BE2C (cell line): ENCODE measurements at regions not wholly inside any gene's neighbourhood (a gene's known extent, or its start where the extent isn't known, plus 50 kb on each side); places are given as distances from the start of the nearest gene placed in this dataset.
A peak's percentile ranks its signal among the peaks of the same experiment; 100 is the strongest.

Source experiments
- DNase-seq: peaks from one replicate; pipeline ENCODE4 v3.0.0-alpha.2; 2020
- H3K27me3 ChIP-seq: fragments of 250-450 bp; sonication (Bioruptor Pico); 2 replicates; pipeline ENCODE4 v1.5.1; 2020; ENCODE audit warnings: mild to moderate bottlenecking
- H3K36me3 ChIP-seq: fragments of 250-450 bp; sonication (Bioruptor Pico); 2 replicates; pipeline ENCODE4 v1.5.1; 2020; ENCODE audit warnings: mild to moderate bottlenecking
- H3K4me1 ChIP-seq: fragments of 250-450 bp; sonication (Bioruptor Pico); 2 replicates; pipeline ENCODE4 v1.5.1; 2020
- H3K4me3 ChIP-seq: 2 replicates; pipeline ENCODE4 v1.5.1; 2011; ENCODE audit warnings: low read depth, low read length
- H3K9me3 ChIP-seq: fragments of 250-450 bp; sonication (Bioruptor Pico); 2 replicates; pipeline ENCODE4 v1.5.1; 2020
- TF ChIP-seq, protein P1 (sequence below): IDR thresholded peaks from 2 replicates; pipeline ENCODE4 v1.5.1; 2012; ENCODE audit warnings: mild to moderate bottlenecking, low read depth, low read length

DNA sequence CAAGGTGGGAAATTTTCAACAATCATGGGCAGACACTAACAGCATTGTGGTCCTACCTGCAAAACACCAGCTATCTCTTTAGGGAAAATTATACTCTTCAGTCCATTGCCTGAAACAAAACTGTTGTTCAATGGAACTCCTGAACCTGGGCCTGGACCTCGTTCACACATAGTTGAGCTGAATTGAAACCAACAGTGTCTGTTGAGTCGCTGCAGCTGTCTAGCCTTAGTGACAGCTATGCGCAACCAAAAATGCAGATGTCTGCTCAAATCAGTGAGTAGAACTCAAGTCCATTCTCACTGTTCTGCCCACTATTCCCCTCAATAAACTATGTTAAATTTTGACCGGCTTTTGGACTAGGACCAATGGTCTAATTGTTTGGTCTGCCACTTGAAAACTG lies 286.2 kb downstream of the TFAP2A start:
- Histone ChIP-seq H3K27me3 (no peaks in the 10 kb centered on the region), H3K36me3 (no peaks in the 10 kb centered on the region), H3K4me3 (no peak overlapping the region), H3K9me3 (no peaks in the 10 kb centered on the region), H3K4me1 (no peaks in the 10 kb centered on the region)
- DNase-seq, result no peak
- TF ChIP-seq, protein P1, sequence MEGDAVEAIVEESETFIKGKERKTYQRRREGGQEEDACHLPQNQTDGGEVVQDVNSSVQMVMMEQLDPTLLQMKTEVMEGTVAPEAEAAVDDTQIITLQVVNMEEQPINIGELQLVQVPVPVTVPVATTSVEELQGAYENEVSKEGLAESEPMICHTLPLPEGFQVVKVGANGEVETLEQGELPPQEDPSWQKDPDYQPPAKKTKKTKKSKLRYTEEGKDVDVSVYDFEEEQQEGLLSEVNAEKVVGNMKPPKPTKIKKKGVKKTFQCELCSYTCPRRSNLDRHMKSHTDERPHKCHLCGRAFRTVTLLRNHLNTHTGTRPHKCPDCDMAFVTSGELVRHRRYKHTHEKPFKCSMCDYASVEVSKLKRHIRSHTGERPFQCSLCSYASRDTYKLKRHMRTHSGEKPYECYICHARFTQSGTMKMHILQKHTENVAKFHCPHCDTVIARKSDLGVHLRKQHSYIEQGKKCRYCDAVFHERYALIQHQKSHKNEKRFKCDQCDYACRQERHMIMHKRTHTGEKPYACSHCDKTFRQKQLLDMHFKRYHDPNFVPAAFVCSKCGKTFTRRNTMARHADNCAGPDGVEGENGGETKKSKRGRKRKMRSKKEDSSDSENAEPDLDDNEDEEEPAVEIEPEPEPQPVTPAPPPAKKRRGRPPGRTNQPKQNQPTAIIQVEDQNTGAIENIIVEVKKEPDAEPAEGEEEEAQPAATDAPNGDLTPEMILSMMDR, result no peak

DNA sequence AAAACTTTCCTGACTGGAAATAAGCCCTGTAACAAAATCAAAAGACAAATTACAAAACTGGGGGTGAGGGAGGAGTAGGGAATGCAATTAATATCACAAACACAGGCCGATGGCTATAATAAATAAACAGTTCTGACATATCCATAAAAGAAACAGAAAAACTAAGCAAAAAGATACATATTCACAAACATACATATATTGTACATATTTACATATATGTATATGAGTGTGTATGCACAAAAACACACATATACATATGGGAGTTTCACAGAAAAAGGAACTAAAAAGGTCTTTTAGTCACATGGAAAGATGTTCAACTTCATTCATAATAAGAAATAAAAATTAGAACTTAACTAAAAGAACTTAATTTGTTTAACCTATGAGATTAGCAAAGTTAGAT lies 292.7 kb downstream of the TFAP2A start:
- no peaks in the 10 kb centered on the region for H3K4me1 ChIP-seq
- TF ChIP-seq, protein P1, result no peak
- DNase-seq, result no peak
- no peak overlapping the region for H3K4me3 ChIP-seq
- H3K36me3 ChIP-seq, result no peaks in the 10 kb centered on the region
- H3K27me3 ChIP-seq, result no peaks in the 10 kb centered on the region
- H3K9me3 ChIP-seq, result no peaks in the 10 kb centered on the region

DNA sequence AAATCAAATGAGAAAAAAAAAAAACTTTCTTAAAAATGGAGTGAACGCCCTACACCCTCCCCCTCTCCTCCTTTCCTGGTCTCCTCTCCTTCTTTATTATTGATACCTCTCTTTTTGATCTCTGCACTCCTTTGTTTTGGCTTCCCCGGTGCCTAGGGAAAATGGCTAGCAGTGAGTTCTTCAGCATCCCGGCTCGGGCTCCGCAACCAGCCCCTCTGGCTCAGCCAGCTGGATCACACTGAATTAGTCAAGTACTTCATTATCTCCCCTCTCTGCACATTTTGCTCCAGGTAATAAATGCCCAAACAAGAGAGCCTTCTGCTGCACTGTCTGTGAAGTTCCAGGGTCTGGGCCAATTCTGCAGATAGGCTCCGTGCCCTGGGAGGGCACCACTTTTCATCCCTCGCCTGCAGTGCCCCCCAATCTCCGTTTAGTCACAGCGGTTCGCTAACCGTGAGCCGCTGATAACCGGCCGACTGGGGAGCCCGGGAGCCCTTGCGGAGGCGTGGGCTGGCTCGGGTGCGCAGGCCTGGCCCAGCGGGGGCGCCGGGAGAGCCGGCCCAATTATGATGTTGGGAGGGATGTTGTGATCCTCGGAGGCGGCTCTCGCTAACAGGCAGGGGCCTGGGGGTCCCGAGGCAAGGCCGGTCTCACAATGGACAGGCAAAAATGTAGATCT lies 301.9 kb downstream of the TFAP2A start:
- DNase-seq, result no peak
- TF ChIP-seq, protein P1, result no peak
- no peak overlapping the region for H3K4me3 ChIP-seq

DNA sequence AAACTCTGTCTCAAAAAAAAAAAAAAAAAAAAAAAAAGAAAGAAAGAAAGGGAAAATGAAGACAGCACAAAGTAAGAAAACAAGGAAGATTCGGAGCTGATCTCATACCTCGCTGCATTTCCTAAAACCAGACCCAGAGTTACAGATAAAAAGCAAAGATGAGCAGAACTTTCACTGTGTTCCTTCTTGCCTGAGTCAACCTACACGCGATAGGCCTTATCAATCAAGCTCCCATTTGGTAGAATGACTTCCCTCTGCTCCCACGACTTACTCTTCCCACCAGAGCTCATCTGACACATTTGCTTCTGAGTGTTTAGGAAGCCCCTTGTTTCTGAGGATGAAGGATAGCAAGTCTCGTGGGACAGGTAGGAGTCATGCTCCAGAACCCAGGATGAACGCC lies 302.9 kb downstream of the TFAP2A start:
- H3K4me1 ChIP-seq, result no peaks in the 10 kb centered on the region
- TF ChIP-seq, protein P1, result no peak
- H3K36me3 ChIP-seq, result no peaks in the 10 kb centered on the region
- H3K27me3 ChIP-seq, result no peaks in the 10 kb centered on the region
- H3K9me3 ChIP-seq, result no peaks in the 10 kb centered on the region
- no peak for DNase-seq
- H3K4me3 ChIP-seq, result no peak overlapping the region

More for the DNA sequence above, 301.9 kb downstream of the TFAP2A start:
- H3K36me3 ChIP-seq, result no peaks in the 10 kb centered on the region
- H3K27me3 ChIP-seq, result no peaks in the 10 kb centered on the region
- no peaks in the 10 kb centered on the region for H3K4me1 ChIP-seq
- no peaks in the 10 kb centered on the region for H3K9me3 ChIP-seq

DNA sequence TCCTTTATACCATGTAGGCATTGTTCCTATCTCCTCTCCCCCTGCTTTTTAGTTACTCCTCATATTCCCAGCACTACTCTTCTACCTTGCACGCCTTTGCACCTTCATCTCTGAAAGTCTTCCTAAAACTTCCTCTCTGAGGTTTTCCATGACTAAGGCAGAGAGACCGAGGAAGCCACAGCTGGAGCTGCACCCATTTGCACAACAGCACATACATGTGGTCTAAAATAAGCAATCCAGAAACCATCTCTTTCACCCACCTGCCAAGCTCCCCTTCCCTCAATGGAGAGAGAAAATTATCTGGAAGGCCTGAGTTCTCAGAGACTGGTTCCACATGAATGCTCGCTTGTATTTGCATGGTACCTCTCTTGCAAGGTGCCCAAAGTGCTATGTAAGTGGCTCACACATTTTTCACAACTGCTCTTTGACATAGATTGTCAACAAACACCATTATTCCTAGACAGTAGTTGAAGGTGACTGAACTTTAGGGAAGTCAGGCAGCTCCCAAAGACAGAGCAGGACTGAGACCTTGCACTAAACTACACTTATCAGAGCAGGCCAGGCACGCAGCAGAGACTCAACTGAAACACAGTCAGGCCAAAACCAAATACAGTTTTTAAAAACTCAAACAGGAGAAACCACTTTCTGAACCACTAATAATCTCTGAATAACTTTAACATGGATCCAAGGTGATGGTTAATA lies 313.2 kb downstream of the TFAP2A start:
- H3K4me3 ChIP-seq, result no peak overlapping the region
- H3K4me1 ChIP-seq, result no peaks in the 10 kb centered on the region
- TF ChIP-seq, protein P1, result no peak
- H3K36me3 ChIP-seq, result no peaks in the 10 kb centered on the region
- no peaks in the 10 kb centered on the region for H3K9me3 ChIP-seq
- H3K27me3 ChIP-seq, result no peaks in the 10 kb centered on the region
- DNase-seq, result no peak

DNA sequence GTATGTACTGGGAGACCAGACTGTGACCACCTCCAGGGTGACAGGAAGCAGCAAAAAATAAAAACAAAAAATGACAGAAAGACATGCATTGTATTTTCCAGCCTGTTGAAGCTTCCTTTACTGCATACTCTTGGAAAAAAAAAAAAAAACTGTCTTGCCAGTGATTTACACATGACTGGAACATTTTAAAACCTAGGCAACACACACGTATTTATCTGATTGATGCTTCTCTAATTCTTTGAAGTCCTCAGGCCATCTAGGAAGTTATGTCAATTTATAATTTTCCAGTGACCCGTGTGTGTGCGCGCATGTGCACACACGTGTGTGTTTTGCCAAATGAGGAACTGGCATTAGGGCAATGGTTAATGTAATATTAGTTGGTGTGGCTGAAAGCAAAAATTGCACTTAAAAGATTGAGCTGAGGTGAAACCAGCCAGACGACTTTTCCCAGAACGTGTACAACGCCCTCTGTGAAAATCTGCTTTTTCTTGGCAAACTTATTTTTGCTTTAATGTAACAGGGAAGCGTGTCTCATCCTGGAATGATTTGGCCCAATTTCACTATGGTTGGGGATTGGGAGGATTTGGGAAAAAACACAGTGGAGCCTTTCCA lies 315.2 kb downstream of the TFAP2A start:
- Histone ChIP-seq H3K4me1 (no peaks in the 10 kb centered on the region), H3K27me3 (no peaks in the 10 kb centered on the region), H3K9me3 (no peaks in the 10 kb centered on the region), H3K4me3 (peak overlapping the region; percentile 55), H3K36me3 (no peaks in the 10 kb centered on the region)
- DNase-seq, result no peak
- TF ChIP-seq, protein P1, result no peak
